GM21526 (cell line): ENCODE measurements at regions not wholly inside any gene's neighbourhood (a gene's known extent, or its start where the extent isn't known, plus 50 kb on each side); places are given as distances from the start of the nearest gene placed in this dataset.
A peak's percentile ranks its signal among the peaks of the same experiment; 100 is the strongest.
"Not testable (repeated sequence)": the region's sequence is repeated elsewhere in the genome, so short reads cannot be mapped to it uniquely, and the experiment has no call there.

ENCODE experiments used
- ATAC-seq: cut with Tn5 transposase; IDR thresholded peaks from one replicate; pipeline ENCODE4 v1.9.1; 2021; ENCODE audit warnings: moderate library complexity; ENCODE audit not compliant: unreplicated experiment, low FRiP score

GRCh38 chr7:65453341-65454030 lies 79.8 kb downstream of the ZNF92 start:
- no peak for ATAC-seq

GRCh38 chr7:65454469-65454868 lies 80.8 kb downstream of the ZNF92 start:
- no peak for ATAC-seq

- ATAC-seq = not testable (repeated sequence)
Measured at GRCh38 chr7:65455050-65455449, 81.4 kb downstream of the ZNF92 start.

DNA sequence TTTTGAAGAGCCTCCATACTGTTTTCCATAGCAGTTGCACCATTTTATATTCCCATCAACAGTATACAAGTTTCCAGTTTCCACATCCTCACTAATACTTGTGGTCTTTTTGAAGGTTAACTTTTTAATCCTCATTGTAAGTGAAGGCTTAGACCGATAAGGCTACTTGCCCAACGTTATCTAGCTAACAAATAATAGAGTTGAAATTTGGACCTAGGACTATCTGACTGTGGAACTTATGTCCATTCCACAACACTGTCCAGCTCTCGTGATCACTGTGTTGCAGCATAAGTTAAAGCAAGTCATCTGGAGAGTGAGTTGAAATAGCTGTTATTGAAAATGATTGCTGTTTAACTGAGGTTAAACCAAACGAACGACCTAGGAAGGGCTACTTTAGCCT lies 84.0 kb downstream of the ZNF92 start:
- no peak for ATAC-seq

GRCh38 chr7:65459438-65459837 lies 85.8 kb downstream of the ZNF92 start:
- no peak for ATAC-seq

DNA sequence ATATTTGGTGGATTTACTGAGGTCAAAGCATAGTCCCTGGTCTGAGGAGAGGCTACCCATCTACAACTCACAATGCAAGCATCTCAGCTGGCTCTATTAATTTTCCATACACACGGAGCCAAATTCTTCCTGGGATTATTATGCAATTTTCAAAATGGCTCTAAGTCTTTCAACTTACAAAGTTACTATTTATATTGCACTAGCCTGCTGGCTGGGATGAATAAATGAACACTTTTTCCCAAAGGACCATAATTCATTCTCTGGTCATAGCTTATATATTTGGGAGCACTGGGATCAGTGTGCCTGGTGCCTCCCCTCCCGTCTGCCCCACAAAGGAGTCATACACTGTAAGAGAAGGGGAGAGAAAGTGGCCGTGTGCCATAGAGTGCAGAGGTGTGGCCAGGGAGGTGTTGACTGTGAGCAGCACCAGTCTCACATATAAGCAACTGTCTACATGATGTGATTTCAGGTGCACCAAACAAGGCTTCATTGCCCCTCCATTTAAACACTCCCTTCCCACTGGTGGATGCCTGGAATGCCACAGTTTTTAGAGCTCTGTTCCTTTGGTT lies 88.6 kb downstream of the ZNF92 start:
- ATAC-seq = no peak

DNA sequence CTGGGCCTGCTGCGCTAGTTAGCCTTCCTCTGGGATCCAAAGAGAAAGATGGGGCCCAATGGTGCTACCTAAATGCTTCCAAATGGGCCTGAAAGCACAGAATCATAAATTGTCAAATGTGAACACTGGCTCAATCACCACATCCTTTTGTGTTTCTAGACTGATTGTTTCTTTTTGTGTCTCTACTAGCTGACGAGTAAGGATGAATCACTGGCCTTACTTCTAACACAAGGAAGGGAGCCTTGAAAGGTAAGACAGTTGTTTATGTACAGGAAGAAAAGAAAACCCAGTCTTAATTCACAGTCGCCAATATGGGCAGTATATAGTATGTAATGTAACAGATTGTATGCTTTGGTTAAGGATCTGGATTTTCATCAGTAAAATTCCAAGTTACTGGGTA lies 89.5 kb downstream of the ZNF92 start:
- no peak for ATAC-seq

- not testable (repeated sequence) for ATAC-seq
Measured at GRCh38 chr7:65469919-65470558, 96.4 kb downstream of the ZNF92 start.

DNA sequence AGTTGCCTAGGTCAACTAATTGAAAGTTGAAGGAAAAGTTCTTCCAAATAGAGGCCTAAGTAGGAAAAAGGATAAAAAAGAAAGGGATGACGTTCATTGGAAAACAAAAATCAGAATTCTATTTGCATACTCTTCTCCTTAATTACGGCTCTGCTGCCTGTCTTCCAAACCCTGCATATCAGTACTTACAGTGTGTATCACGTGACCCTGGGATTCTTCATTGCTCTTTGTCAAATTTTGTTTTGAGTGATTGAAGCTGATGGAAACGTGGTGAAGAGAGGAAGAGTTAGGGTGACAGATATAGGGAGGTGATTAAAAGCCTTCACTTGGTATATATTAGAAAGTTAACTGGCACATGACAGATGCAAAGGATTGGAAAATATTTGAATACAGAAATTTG lies 97.9 kb downstream of the ZNF92 start:
- no peak for ATAC-seq

DNA sequence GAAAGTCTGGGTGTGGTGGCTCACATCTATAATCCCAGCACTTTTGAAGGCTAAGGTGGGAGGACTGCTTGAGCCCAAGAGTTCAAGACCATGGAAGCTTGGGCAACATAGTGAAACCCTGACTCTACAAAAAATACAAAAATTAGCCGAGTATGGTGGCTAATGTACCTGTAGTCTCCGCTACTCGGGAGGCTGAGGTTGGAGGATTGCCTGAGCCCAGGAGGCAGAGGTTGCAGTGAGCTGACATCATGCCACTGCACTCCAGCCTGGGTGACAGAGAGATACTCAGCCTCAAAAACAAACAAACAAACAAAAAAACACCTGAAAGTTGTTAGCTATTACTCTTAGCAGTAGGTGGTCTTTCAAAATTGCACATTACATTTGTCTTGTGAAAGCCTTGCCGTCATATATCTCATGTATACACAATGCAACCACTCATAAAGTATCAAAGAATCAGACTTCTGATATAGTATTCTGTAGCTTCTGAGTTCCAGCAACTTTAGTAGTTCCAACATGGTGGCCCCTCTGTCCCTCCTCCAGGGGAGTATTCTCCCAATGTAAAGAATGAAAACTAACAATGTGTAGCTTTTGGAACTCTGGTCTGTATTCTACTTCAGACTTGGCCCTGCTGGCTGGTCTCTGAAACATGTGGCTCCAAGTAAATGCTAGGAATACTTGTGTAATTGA lies 101.5 kb downstream of the ZNF92 start:
- peak; percentile 33 for ATAC-seq

- peak; percentile 86 for ATAC-seq
Measured at GRCh38 chr7:65475734-65476319, 102.2 kb downstream of the ZNF92 start.

DNA sequence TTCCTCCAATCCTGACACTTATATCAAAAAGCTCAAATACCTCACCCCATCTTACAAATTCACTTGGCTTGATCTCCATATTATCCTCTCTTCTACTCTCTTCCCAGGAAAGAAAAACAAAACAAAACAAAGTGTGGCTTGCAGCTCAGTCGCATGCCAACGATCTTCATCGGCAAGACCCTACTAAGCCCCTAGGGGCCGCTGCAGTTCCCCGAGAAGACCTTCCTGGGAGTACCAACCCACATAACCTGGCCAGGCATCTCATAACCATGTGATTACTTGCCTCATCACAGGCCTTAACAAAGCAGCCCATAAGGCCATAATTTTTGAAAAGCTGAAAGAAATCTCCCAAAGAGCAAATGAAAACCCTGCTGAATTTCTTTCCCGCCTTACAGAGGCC lies 103.7 kb downstream of the ZNF92 start:
- ATAC-seq = no peak

GRCh38 chr7:65489260-65489767 lies 115.7 kb downstream of the ZNF92 start:
- no peak for ATAC-seq

DNA sequence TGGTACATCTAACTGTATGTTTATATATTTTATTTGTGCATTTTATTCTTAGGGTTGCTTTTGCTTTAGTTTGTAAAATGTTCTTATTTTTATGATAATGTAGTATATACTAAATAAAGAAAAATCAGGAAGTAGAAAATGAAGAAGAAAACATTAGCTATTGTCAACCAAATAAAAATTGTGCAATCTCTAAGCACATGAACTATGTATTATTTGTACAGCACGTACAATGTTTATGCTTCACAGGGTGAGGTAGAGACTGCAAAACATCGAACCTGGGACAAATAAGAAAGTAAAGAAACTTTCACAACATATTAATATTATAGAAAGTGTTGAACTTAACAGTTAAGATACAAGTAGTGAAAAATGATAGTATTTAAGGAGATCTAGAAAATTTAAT lies 123.0 kb downstream of the ZNF92 start:
- ATAC-seq = not testable (repeated sequence)

DNA sequence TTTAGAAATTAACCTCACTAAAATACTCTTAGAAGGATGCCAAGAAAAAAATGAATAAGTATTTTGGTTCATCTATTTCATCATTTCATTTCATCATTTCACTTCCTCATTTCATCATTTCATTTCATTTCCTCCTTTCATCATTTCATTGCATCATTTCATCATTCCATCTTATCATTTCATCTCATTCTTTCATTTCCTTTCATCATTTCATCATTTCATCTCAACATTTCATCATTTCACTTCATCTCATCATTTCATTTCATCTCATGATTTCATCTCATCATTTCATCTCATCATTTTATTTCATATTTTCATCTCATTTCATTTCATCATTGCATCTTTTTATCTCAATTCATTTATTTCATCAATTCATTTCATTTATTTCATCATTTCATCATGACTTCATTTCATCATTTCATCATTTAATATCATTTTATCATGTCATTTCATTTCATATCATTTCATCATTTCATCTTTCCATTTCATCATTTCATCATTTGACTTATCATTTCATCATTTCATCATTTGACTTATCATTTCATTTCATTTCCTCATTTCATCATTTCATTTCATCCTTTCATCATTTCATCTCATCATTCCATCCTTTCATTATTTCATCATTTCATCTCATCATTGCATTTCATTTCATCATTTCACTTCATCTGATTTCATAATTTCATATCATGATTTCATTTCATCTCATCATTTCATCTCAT lies 129.9 kb downstream of the ZNF92 start:
- no peak for ATAC-seq

DNA sequence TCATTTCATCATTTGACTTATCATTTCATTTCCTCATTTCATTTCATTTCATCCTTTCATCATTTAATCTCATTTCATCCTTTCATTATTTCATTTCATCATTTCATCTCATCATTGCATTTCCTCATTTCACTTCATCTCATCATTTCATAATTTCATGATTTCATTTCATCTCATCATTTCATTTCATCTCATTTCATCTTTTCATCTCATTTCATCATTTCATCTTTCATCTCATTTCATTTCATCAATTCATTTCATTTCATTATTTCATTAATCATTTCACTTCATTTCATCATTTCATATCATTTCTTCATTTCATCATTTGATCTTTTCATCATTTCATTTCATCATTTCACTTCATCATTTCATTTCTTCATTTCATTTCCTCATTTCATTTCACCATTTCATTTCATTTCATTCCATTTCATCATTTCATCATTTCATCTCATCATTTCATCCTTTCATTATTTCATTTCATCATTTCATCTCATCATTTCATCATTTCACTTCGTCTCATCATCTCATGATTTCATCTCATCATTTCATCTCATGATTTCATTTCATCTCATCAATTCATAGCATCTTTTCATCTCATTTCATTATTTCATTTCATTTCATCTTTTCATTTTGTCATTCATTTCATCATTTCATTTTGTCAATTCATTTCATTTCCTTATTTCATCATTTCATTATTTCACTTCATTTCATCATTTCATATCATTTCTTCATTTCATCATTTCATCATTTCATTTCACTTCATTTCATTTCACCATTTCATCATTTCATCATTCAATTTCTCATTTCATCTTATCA lies 131.1 kb downstream of the ZNF92 start:
- not testable (repeated sequence) for ATAC-seq

GRCh38 chr7:65505320-65505633 lies 131.6 kb downstream of the ZNF92 start:
- not testable (repeated sequence) for ATAC-seq

GRCh38 chr7:65508581-65509367 lies 135.1 kb downstream of the ZNF92 start:
- ATAC-seq = not testable (repeated sequence)
